ENCODE measurements at regions not wholly inside any gene's neighbourhood (a gene's known extent, or its start where the extent isn't known, plus 50 kb on each side); places are given as distances from the start of the nearest gene placed in this dataset.

DNA sequence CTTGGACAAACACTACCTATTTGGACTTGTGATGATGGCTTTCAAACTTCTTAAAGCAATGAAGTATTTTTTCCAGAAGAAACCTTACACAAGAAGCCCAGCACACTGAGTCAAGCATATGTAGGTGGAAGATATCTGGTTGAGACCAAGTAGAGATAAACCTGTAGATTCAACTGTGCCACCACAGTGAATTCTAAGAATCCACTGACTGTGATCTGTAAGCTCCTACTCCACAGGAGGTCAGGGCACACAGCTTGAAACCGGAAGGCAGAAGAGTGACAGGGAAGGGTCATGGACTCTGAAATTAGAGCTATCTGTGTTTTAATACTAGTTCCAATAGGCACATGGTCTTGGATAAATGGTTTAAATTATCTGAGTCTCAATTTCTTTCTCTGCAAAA lies 404.5 kb downstream of the ETS1 start:
- H3K9ac ChIP-seq (ENCODE audit: low read length in 5 of 5): no peak overlapping the region
- H3K27ac ChIP-seq (ENCODE audit: low read depth, low read length): no peak overlapping the region
- no peak overlapping the region for H3K4me3 ChIP-seq (ENCODE audit: low read depth in 1 of 5, low read length in 5 of 5)
- H3K36me3 ChIP-seq (ENCODE audit: control insufficient read depth in 5 of 5, insufficient read depth in 5 of 5, low read length in 5 of 5): no peaks in the 10 kb centered on the region
- H3K9me3 ChIP-seq (ENCODE audit: control insufficient read depth in 5 of 5, low read length in 5 of 5): no peaks in the 10 kb centered on the region
- peaks cover 0 to 16% (median 0%) of the 10 kb centered on the region in 5 donors for H3K4me1 ChIP-seq (ENCODE audit: control insufficient read depth in 5 of 5, insufficient read depth in 5 of 5, low read length in 5 of 5)
- no peaks in the 10 kb centered on the region for H3K27me3 ChIP-seq (ENCODE audit: control insufficient read depth in 5 of 5, insufficient read depth in 4 of 5, low read length in 5 of 5)

DNA sequence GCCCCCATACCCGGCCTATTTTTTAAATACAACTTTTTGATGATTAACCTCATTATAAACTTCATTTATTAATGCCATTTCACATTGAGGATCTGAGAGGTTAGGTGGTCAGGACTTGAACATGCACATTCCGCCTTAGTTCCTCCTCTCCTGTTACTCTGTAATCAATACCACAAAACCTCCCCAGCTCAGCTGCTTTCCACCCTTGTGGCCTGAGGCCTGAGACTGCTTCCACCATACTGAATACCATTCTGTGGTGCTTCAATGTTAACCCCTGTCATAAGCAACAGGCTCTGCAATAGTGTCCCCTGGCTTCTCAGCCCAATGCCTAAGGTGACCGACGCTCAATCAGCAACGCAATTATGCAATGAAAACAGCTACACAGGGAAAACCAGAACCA lies 405.4 kb downstream of the ETS1 start:
- no peak overlapping the region for H3K4me3 ChIP-seq (ENCODE audit: low read depth in 1 of 5, low read length in 5 of 5)
- no peaks in the 10 kb centered on the region for H3K36me3 ChIP-seq (ENCODE audit: control insufficient read depth in 5 of 5, insufficient read depth in 5 of 5, low read length in 5 of 5)
- no peak overlapping the region for H3K9ac ChIP-seq (ENCODE audit: low read length in 5 of 5)
- H3K4me1 ChIP-seq (ENCODE audit: control insufficient read depth in 5 of 5, insufficient read depth in 5 of 5, low read length in 5 of 5): peaks cover 0 to 15% (median 0%) of the 10 kb centered on the region in 5 donors
- no peaks in the 10 kb centered on the region for H3K27me3 ChIP-seq (ENCODE audit: control insufficient read depth in 5 of 5, insufficient read depth in 4 of 5, low read length in 5 of 5)
- H3K27ac ChIP-seq (ENCODE audit: low read depth, low read length): no peak overlapping the region
- H3K9me3 ChIP-seq (ENCODE audit: control insufficient read depth in 5 of 5, low read length in 5 of 5): no peaks in the 10 kb centered on the region

DNA sequence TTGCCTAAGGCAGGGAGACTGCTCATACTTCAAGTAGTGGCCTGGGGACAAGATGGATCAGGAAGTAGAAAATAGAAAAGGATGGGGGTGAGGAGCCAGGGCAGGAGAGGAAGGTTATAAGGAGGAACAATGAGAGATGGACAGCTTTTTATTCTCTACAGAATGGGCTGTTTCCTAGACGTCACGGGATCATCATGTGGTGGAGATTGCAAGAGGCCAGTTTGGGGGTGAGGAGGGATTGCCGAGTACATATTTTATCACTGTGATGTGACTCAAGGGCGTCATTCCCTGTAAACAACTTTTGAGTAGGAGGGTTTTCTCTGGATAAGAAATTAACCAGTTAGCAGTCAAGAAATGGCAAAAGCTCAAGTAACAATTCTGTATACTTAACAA lies 406.3 kb downstream of the ETS1 start:
- Histone ChIP-seq H3K9me3 (ENCODE audit: control insufficient read depth in 5 of 5, low read length in 5 of 5) (no peaks in the 10 kb centered on the region), H3K27ac (ENCODE audit: low read depth, low read length) (no peak overlapping the region), H3K9ac (ENCODE audit: low read length in 5 of 5) (no peak overlapping the region), H3K36me3 (ENCODE audit: control insufficient read depth in 5 of 5, insufficient read depth in 5 of 5, low read length in 5 of 5) (no peaks in the 10 kb centered on the region), H3K4me1 (ENCODE audit: control insufficient read depth in 5 of 5, insufficient read depth in 5 of 5, low read length in 5 of 5) (peaks cover 0 to 15% (median 0%) of the 10 kb centered on the region in 5 donors), H3K27me3 (ENCODE audit: control insufficient read depth in 5 of 5, insufficient read depth in 4 of 5, low read length in 5 of 5) (no peaks in the 10 kb centered on the region), H3K4me3 (ENCODE audit: low read depth in 1 of 5, low read length in 5 of 5) (no peak overlapping the region)

GRCh38 chr11:128180441-128181087 lies 406.8 kb downstream of the ETS1 start:
- Histone ChIP-seq H3K36me3 (ENCODE audit: control insufficient read depth in 5 of 5, insufficient read depth in 5 of 5, low read length in 5 of 5) (no peaks in the 10 kb centered on the region), H3K27ac (ENCODE audit: low read depth, low read length) (no peak overlapping the region), H3K4me3 (ENCODE audit: low read depth in 1 of 5, low read length in 5 of 5) (no peak overlapping the region), H3K27me3 (ENCODE audit: control insufficient read depth in 5 of 5, insufficient read depth in 4 of 5, low read length in 5 of 5) (no peaks in the 10 kb centered on the region), H3K9ac (ENCODE audit: low read length in 5 of 5) (no peak overlapping the region), H3K9me3 (ENCODE audit: control insufficient read depth in 5 of 5, low read length in 5 of 5) (no peaks in the 10 kb centered on the region), H3K4me1 (ENCODE audit: control insufficient read depth in 5 of 5, insufficient read depth in 5 of 5, low read length in 5 of 5) (peaks cover 0 to 15% (median 0%) of the 10 kb centered on the region in 5 donors)

GRCh38 chr11:128179512-128179911 lies 407.8 kb downstream of the ETS1 start:
- H3K27me3 ChIP-seq (ENCODE audit: control insufficient read depth in 5 of 5, insufficient read depth in 4 of 5, low read length in 5 of 5): no peaks in the 10 kb centered on the region
- no peak overlapping the region for H3K27ac ChIP-seq (ENCODE audit: low read depth, low read length)
- H3K4me1 ChIP-seq (ENCODE audit: control insufficient read depth in 5 of 5, insufficient read depth in 5 of 5, low read length in 5 of 5): peaks cover 0 to 15% (median 0%) of the 10 kb centered on the region in 5 donors
- no peaks in the 10 kb centered on the region for H3K36me3 ChIP-seq (ENCODE audit: control insufficient read depth in 5 of 5, insufficient read depth in 5 of 5, low read length in 5 of 5)
- no peaks in the 10 kb centered on the region for H3K9me3 ChIP-seq (ENCODE audit: control insufficient read depth in 5 of 5, low read length in 5 of 5)
- H3K4me3 ChIP-seq (ENCODE audit: low read depth in 1 of 5, low read length in 5 of 5): no peak overlapping the region
- H3K9ac ChIP-seq (ENCODE audit: low read length in 5 of 5): no peak overlapping the region

GRCh38 chr11:128179039-128179438 lies 408.3 kb downstream of the ETS1 start:
- Histone ChIP-seq H3K9ac (ENCODE audit: low read length in 5 of 5) (no peak overlapping the region), H3K27me3 (ENCODE audit: control insufficient read depth in 5 of 5, insufficient read depth in 4 of 5, low read length in 5 of 5) (no peaks in the 10 kb centered on the region), H3K4me3 (ENCODE audit: low read depth in 1 of 5, low read length in 5 of 5) (no peak overlapping the region), H3K36me3 (ENCODE audit: control insufficient read depth in 5 of 5, insufficient read depth in 5 of 5, low read length in 5 of 5) (no peaks in the 10 kb centered on the region), H3K9me3 (ENCODE audit: control insufficient read depth in 5 of 5, low read length in 5 of 5) (no peaks in the 10 kb centered on the region), H3K27ac (ENCODE audit: low read depth, low read length) (no peak overlapping the region), H3K4me1 (ENCODE audit: control insufficient read depth in 5 of 5, insufficient read depth in 5 of 5, low read length in 5 of 5) (peaks cover 0 to 15% (median 0%) of the 10 kb centered on the region in 5 donors)

DNA sequence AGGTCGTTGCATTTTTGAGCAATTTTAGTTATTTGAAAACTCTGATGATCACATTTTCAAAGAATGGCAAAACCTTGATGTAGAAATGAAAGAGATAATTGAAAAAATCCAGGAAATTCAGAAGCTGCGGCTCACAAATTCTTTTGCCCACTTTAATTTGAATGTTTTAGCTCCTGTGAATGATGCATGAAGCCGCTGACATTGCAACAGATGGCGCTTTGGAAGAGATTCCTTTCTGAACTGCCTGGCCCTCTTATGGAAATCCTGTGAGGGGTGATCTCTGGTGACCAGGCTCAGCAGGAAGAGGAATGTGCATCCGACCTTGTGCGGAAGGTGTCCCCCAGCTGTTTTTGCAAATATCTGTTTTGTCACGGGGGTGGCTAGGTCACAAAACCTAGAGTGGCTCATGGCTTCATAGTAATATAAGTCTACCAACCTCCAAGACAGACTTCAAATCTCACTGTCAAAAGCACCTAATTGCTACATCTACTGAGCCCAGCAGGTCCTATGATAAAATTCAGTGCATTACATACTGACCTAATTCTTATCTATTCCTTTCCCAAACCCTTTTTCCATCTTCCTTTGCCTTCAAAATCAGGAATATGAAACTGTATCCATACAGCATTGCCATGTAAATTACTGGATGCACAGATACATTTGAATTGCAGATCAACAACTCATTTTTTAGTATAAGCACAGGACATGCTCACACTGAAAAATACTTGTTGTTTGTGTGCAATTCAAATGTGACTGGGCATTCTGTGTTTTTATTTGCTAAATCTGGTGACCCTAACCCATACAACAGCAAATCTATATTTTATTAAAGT lies 412.7 kb downstream of the ETS1 start:
- Histone ChIP-seq H3K27me3 (ENCODE audit: control insufficient read depth in 5 of 5, insufficient read depth in 4 of 5, low read length in 5 of 5) (no peaks in the 10 kb centered on the region), H3K4me3 (ENCODE audit: low read depth in 1 of 5, low read length in 5 of 5) (no peak overlapping the region), H3K36me3 (ENCODE audit: control insufficient read depth in 5 of 5, insufficient read depth in 5 of 5, low read length in 5 of 5) (no peaks in the 10 kb centered on the region), H3K9ac (ENCODE audit: low read length in 5 of 5) (no peak overlapping the region), H3K27ac (ENCODE audit: low read depth, low read length) (no peak overlapping the region), H3K4me1 (ENCODE audit: control insufficient read depth in 5 of 5, insufficient read depth in 5 of 5, low read length in 5 of 5) (peaks cover 0 to 9% (median 0%) of the 10 kb centered on the region in 5 donors), H3K9me3 (ENCODE audit: control insufficient read depth in 5 of 5, low read length in 5 of 5) (no peaks in the 10 kb centered on the region)

- Histone ChIP-seq H3K36me3 (ENCODE audit: control insufficient read depth in 5 of 5, insufficient read depth in 5 of 5, low read length in 5 of 5) (no peaks in the 10 kb centered on the region), H3K9ac (ENCODE audit: low read length in 5 of 5) (no peak overlapping the region), H3K4me3 (ENCODE audit: low read depth in 1 of 5, low read length in 5 of 5) (no peak overlapping the region)
Measured at GRCh38 chr11:128172046-128172878, 415.1 kb downstream of the ETS1 start.

DNA sequence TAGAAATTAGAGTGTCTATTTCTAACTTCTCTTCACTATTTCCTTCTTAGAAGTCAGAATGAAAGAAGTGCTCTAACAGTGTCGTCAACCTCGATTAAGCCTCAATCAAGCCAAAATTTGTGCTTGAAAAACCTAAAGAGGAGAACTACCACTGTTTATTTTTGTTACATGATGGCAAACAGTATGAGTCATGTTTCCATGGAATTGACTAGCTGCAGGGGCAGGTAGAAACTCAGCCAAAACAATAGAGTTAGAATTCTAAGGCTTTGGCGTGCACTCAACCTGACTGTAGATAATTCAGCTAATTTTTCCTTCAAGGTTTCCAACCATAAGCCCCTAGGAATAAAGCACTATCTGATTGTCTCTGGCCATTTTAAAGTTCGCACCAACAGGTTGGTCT lies 415.9 kb downstream of the ETS1 start:
- Histone ChIP-seq H3K36me3 (ENCODE audit: control insufficient read depth in 5 of 5, insufficient read depth in 5 of 5, low read length in 5 of 5) (no peaks in the 10 kb centered on the region), H3K9me3 (ENCODE audit: control insufficient read depth in 5 of 5, low read length in 5 of 5) (no peaks in the 10 kb centered on the region), H3K4me3 (ENCODE audit: low read depth in 1 of 5, low read length in 5 of 5) (no peak overlapping the region), H3K27ac (ENCODE audit: low read depth, low read length) (no peak overlapping the region), H3K4me1 (ENCODE audit: control insufficient read depth in 5 of 5, insufficient read depth in 5 of 5, low read length in 5 of 5) (peaks cover 0 to 3% (median 0%) of the 10 kb centered on the region in 5 donors), H3K9ac (ENCODE audit: low read length in 5 of 5) (no peak overlapping the region), H3K27me3 (ENCODE audit: control insufficient read depth in 5 of 5, insufficient read depth in 4 of 5, low read length in 5 of 5) (peaks cover 0 to 3% (median 0%) of the 10 kb centered on the region in 5 donors)

More at GRCh38 chr11:128172046-128172878, 415.1 kb downstream of the ETS1 start:
- peaks cover 0 to 3% (median 0%) of the 10 kb centered on the region in 5 donors for H3K4me1 ChIP-seq (ENCODE audit: control insufficient read depth in 5 of 5, insufficient read depth in 5 of 5, low read length in 5 of 5)
- H3K27ac ChIP-seq (ENCODE audit: low read depth, low read length): no peak overlapping the region
- H3K27me3 ChIP-seq (ENCODE audit: control insufficient read depth in 5 of 5, insufficient read depth in 4 of 5, low read length in 5 of 5): peaks cover 0 to 3% (median 0%) of the 10 kb centered on the region in 5 donors
- H3K9me3 ChIP-seq (ENCODE audit: control insufficient read depth in 5 of 5, low read length in 5 of 5): no peaks in the 10 kb centered on the region
